Islet of Langerhans (tissue), 1 donor: ENCODE measurements at regions not wholly inside any gene's neighbourhood (a gene's known extent, or its start where the extent isn't known, plus 50 kb on each side); places are given as distances from the start of the nearest gene placed in this dataset.

Experiments
- FAIRE-seq: peaks from one replicate; lab custom pipeline; 2011; peaks lifted over from hg19 to GRCh38; lab: Jason Lieb, UNC

DNA sequence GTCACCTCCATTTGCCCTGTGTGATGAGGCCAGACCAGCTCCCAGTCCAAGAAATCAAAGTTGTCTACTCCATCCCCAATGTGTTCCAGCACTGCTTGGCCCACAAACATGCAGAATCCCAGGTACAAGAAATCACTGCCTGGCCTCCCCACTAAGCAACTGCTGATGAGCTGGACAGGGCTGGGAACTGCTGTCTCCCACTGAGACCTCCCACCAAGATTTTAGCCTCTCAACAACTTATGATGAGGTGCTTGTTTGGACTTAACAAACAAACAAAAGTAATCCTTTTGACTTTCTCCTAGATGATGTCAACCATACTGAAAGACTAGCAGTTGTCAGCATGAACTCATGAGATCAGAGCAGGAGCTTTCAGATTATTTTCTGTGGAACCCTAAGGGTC is 260.1 kb upstream of the UBE2E2 start:
- no peak for FAIRE-seq

DNA sequence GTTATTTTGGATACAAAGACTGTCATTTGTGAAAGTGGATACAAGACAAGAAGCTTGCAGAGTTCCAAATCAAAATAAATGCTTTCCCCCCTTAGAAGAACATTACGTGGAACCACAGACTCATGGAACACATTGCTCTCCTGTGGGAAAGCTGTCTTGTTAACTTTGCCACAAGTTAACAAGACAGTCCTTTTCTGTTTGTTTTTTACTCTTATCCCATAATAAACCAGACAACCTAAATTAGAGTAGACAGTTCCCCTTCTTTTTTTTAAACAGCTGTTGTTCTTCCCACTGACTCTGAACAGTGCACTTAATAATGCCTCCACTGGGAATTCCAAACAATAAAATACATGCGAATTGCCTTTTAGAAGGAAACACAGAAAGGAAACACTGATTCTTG is 255.3 kb upstream of the UBE2E2 start:
- no peak for FAIRE-seq

DNA sequence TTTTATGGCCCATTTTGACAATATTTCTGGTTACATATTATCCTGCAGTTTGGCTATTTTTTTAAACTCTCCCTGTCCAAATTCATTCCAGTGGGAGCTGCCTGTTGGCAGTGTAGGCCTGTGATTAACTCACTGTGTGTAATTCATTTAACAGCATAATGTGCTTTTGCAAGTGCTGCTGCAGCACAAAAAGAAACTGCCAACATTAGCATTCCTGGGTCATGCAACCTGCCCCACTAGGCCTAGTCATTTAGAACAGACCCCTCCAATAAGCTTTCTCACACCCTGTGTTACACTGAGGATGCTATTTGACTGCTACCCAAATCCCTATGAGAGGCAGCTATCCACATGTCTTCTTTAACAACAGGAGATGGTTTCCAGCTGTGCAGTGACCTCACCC is 251.2 kb upstream of the UBE2E2 start:
- no peak for FAIRE-seq

DNA sequence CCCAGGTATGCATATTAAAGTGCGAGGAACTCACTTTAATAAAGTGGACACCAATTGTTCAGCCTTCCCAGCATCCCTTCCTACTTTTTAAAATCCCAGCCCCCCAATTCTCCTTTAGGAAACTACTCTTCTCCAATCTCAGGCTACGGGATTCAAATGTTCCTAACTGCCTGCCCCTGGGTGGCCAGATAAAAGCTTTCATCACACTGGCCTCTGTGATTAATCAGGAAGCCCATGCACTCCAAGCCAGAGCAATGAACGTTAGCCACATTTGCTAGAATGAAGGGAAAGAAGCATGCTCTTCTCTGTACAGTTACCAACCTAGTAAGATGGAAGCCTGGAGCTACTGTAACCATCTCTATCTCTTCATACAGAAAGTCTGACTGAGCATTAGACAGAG is 250.3 kb upstream of the UBE2E2 start:
- no peak for FAIRE-seq

DNA sequence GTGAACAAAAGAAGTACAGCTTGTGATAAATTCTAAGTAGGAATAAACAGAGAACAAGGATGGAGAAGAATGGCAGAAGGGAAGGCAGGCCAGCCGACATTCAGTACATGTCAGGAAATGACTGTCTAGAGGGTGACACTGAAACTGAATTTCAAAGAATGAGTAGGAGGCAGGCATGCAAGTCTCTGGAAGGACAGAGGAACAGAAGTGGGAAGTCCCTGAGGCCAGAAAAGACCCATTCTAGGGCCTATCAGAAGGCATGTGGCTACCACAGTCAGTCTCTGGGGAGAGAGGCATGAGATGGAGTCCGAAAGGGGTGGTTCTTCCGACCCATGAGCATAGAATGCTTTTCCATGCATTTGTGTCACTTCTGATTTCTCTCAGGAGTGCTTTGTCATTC is 243.5 kb upstream of the UBE2E2 start:
- no peak for FAIRE-seq

DNA sequence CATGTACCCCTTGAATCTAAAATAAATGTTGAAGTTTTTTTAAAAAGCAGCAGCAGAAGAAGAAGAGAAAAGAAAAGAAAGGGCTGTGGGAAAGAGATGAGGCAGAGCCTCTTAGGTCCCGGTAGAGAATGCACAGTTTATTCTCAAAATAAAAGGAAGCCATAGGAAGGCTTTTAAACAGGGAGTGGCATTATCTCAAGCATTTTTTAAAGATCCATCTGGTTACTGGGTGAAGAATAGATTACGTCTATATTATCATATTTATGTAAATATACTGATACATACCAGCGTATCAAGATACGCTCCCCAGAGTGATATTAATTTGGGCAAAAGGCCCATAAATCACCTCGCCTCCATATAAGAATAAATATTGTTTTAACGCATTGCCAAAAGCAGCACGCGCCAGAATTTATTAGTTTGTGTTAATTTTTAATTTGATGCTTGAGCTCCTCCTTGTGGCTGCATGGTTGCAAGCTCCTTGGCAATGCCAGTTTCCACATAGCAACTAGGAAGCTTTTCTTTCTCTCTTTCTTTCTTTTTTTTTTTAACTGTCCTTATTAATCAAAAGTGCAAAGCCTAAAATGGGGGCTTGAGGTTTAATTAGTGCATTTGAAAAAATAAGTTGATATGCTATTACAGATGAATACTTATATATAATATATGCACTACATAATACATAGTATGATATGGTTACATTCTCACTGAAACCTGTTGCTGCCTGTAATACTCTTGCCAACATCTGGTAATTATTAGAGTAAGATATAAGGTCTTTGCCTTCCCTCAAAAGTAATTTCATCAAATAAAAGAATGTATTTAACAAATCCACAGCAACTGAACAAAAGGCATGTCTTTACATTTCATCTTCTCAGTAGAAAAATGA is 242.8 kb upstream of the UBE2E2 start:
- peak; percentile 92 for FAIRE-seq

DNA sequence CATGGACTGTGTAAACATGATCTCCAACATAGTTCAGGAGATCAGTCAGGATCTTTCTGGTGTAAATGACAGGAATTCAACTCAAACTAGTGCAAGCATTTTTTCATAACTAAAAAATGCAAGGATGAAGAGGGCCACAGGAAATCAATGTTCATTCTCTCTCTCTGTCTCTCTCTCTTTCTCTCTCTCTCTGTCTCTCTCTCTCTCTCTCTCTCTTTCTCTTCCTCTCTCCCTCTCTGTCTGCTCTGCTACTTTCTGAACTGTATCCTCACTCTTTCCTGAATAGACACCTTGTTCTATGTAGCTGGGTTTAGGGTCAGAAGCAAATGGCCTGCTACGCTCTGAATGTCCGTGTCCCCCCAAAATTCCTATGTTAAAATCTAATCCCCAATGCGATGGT is 240.9 kb upstream of the UBE2E2 start:
- no peak for FAIRE-seq

DNA sequence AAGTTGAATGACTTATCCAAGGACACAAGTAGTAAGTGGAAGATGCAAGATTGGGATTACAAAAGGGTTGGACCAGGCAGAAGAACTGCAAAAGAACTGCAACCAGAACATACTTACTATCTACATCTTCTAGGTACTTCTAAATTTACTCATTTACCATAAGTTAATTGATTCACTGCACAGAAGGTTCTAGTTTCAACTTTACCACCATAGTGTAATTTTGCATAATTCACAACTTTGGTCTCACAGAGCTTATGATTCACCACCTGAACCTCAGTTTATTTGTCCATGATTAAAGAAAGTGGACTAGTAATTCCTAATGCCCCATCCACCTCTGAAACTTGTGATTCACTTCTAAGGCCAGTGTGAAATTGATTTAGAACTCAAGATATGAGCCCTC is 236.8 kb upstream of the UBE2E2 start:
- FAIRE-seq = no peak

DNA sequence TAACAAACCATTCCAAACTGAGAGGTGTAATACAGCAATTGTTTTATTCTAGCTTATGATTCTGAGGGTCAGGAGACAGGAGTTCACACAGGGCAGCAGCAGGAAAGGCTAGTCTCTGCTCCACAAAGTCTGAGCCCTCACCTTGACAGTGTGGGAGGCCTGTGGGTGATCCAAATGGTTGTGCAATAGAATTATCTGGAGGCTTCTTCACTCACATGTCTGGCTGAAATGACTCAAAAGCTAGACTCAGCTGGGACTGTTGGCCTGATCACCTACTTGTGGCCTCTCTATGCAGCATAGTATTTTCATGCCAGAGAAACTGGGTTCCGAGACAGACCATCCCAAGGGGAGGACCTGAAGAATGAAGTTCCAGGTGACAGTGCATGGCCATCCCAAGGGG is 233.9 kb upstream of the UBE2E2 start:
- no peak for FAIRE-seq

DNA sequence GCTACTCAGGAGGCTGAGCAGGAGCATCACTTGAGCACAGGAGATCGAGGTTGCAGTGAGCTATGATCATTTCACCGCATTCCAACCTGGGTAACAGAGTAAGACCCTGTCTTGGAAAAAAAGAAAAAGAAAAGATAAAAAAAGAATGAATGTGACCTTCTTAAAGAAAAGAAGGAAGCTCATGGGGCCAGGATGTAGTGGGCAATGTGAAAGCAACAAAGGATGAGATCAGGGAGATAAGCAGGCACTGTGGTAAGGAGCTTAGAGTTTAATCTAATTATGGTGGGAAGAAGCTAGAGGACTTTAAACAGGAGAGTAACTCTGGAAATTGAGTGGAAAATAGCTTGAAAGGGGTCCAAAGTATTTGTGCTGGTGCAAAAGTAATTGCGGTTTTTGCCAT is 231.6 kb upstream of the UBE2E2 start:
- no peak for FAIRE-seq

DNA sequence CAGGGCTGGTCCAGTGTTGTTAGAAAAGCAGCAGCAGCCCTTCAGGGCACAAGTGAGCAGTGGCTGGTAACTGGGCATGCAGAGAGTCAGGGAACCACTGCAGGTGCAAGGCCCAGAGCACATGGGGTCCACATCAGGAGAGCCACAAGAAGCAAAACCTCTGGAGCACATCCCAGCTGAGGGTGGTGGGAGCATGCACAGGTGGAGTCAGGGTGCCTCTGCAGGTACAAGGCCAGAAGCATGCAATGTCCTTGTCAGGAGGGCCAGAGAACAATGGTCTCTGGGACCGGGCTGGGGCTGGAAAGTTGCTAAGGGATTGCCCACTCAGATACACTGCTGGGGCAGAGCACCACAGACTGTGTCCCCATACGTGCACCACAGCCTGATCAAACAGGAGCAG is 226.1 kb upstream of the UBE2E2 start:
- no peak for FAIRE-seq

DNA sequence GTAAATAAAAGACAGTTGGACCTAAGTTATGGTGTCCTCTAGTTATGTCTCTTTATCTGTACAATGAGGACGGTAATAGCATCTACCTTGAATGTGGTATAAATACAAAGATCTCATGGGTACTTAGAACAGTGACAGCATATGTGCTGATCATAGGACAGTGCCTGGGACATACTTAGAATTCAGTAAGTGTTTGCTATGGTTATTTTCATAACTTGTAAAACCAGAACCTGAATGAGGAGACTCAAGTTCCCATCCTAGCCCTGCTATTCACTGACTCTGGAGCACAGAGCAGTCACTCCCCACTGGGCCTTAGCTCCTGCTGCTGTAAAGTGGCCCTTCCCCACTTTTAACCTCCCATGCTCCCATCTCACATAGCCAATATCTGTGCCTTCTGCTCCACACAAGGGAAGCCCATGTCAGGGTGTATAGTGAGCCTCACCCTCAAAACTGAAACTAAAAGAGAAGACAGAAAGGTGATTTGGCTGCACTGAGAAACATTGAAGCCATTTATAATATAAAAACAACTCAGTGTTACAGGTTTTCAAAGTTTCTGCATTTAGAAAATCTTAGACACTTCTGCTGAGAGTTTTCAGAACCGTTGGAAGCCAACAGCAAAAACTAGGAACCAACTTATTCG is 225.4 kb upstream of the UBE2E2 start:
- FAIRE-seq = no peak

DNA sequence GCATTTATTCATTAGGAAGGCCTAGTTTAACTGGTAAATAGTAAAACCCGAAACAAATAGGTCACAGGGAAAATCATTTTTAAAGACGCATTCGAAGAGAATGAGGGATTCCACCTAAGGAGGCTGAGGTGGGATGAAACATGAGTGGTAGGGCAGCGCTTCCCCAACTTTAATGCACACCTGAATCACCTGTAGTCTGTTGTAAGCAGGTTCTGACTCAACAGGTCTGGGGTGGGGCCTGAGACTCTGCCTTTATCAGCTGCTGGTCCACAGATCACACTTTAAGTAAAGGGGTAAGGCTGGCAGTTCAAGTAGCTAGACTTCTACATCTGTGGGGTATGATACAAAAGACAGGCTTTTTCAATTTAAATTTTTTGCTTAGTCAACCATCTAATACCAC is 223.5 kb upstream of the UBE2E2 start:
- FAIRE-seq = no peak

DNA sequence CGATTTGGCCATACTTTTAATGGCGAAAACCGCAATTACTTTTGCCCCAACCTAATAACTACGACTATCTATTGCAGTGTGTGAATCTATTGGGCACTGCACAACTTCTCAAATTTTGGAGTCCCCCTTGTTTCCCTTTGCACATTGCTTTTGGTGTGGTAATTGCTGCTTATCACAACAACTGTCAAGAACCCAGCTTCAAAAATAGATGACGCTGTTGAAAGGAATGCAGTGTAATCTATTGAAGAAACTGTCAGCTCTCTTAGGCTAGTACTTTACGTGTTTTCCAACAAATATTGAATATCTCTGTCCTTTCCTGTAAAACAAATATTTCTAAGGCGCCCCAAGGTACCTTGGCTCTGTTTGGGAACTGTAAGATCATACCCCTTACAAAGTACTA is 222.8 kb upstream of the UBE2E2 start:
- no peak for FAIRE-seq

DNA sequence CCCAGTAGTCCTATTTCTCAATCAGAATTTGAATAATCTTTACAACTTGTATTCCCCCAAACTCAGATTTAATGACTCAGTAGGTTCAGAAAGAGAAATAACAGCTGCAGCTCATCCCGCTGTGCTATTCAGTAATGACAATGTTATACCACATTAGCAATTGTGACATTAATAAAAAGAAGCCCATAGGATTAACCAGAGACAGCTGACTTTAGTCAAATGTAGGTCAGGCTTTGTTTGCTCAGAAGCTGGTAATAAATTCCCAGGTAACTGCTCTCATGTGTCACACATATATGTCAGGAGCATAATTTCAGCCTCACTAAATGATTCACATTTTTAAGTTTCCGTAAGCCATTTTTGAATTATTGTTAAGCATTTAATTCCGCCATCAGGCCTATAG is 222.0 kb upstream of the UBE2E2 start:
- no peak for FAIRE-seq

DNA sequence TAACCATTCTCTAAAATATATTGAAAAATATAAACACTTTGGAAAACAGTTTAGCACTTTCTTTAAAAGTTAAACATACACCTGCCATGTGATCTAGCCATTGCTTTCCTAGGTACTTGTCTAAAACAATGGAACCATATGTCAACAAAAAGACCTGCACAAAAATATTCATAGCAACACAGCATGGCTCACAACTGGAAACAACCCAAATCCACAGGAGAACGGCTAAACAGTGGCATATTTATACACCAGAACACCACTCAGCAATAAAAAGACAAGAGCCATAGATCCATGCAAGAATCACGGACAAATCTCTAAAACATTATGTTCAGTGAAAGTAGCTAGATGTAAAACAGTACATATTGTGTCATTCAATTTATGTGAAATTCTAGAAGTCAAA is 221.3 kb upstream of the UBE2E2 start:
- FAIRE-seq = no peak

DNA sequence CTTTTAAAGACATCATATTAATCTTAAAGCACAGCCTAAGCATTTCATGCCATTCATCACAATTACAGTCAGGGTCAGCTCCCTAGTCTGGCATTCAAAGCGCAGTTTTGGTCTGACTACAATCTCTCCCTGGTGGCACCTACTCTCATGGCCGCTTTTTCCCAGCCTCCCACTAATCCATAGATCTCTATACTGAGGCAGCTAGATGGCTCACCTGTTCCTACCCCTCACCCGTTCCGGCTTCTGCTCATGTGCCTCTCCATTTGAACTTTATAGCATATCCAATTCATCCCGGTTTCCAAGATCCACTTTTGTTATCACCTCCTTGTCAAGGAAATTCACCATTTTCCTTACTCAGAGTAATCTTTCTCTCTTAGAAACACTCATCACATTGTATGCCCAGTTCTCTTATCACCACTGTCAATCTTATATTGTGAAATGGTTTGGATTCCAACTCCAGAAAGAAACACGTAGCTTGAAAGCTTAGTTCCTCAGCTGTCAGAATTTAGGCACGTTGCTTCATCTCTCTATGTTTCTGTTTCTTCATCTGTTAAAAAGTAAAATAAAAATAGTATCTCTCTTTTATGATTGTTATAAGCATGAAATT is 220.0 kb upstream of the UBE2E2 start:
- no peak for FAIRE-seq

DNA sequence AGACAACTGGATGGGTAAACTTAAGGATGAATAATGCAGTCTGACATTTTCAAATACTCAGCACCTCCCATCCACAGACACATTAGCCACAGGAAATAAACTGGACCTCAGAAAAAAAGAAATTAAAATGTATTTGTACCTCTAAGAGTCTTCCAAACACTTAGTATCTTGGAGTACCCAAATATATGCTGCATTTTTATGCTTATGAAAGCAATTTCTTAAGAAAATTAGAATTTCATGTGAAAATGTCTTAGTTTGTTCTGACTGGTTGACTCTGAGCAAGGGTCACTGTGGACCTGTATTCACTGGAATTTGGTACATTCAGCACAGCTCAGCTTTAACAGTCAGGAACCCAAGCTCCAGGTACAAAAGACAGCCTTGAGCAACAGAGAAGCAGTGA is 216.2 kb upstream of the UBE2E2 start:
- FAIRE-seq = no peak

DNA sequence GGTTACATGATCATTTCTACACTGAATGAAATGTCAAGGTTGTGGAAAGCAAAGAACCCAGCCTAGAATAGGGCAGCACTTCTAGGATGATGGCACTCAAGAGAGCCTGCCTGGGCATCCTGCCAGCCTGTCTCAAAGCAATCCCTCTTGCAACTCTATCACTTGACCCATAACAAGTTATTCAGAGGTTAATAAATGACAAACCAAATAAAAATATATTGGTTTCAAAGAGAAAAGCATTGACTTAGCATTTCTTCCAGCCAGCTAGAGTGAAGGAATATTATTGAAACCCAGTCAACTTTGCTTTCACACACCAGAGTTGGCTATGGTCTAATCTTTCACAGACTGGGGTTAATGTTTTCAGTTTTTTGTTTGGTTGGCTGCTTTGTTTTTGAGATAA is 214.6 kb upstream of the UBE2E2 start:
- no peak for FAIRE-seq

DNA sequence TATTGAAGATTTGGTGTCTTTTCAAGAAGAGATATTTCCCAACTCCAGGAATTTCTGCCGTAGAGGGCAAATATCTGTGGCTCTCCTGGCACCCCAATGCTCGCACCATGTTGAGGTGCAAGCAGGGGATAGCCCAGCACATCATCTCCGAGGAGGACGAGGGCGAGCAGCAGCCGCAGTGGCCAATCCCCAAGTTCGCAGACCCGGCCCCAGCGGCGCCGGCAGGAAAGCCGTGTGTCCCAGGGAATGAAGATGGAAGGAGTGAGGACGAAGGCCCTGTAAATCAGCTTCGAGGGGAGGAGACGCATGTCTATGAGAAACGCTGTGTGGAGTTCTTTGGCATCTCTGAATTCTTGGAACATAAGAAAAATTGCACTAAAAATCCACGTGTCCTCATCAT is 213.4 kb upstream of the UBE2E2 start:
- no peak for FAIRE-seq

DNA sequence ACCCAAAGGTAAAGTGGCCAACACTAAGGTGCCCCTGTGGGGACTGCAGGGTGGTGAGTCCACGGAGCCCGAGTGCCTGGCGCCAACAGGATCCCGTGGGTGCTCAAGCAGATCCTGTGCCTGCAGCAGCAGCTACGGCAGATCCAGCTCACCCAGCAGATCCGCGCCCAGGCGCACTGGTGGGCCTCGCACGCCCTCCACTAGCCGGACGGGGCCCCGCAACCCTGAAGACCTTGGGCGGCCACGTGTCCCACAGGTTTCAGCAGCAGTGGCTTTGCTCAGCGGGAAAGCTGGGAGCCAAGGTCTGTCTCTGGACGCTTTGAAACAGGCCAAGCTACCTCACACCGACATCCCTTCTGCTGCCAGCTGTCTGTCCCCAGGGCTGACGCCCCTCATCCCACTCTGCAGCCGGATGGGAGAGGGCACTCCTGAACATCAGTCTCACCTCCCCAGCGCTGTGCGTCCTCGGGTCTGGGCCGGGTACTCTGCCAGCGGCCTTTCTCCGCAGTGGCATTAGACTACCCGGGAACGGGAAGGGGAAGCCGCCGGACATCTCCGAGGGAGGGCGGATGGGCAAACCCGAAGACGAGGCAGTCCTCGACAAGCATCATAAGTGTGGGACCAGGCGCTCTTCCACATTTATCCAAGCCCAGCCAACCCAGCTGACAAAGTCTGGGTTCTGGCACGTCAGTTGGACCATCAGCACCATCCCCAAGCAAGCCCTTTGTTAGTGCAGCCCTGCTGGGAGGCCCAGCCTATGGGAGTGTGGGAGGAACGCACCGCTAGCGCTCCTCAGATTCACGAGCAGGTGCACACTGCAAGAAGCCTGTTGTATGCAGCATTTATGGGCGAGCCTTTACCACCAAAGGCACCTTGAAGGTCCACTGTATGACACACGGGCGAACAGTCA is 212.6 kb upstream of the UBE2E2 start:
- no peak for FAIRE-seq

DNA sequence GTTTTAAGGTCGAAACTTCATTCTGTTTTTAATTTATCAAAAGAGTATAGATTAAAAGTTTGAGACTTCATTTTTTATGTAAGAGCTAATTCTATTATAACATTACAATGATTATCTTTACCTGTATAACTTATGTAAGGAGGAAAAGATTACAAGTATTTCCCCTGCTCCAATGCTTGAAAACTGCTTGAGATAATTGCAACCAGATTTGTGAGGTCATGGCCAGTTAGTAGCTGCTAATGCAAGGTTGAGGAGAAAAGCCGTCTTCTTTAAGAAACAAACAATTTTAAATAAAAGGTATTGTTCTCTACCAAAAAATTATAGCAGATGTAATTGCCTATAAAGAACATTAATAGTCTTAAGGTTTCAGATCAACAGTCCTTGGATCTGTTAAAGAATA is 208.3 kb upstream of the UBE2E2 start:
- no peak for FAIRE-seq
